ENCODE measurements at regions not wholly inside any gene's neighbourhood (a gene's known extent, or its start where the extent isn't known, plus 50 kb on each side); places are given as distances from the start of the nearest gene placed in this dataset.
"Not testable (repeated sequence)": the region's sequence is repeated elsewhere in the genome, so short reads cannot be mapped to it uniquely, and the experiment has no call there.

DNA sequence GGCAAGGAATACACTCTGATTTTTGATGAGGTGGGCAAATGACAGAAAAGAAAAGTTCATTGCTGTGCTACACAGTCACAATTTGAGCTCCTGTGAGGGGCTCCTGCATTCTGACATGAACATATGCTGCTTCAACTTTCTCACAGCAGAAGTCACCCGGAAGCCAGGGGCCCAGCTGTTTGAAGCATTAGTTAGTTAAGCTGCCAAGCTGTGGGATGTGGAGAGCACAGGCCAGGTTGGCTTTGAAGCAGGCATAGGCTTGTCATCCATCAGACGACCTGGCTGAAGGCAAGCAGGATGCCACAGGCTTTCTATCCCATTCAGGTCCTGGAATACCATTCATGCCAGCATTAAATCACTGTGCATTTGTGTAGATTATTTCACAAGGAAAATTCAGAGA lies 63.1 kb downstream of the MTNR1B start:
- DNase-seq (ENCODE audit: extremely low read depth in 1 of 11, low read depth in 9 of 11, low spot score in 4 of 11), result no peak

DNA sequence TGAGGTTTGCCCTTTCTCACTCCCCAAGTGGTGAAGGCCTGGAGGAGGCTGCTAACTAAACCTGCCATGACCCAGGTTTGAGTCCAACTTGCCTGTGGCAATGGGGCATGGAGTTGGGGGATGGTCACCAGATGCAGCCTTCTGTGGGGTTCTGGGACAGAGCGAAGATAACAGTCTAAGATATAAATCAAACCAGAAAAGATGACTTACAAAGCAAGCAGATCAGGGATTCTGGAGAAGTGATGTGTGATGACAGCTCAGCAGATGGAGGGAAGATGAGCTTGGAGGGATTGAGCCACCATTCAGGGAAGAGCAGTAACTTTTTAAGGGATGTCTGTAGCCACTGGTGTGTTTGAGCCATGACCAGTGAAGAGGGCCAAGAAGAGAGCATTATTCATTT lies 63.6 kb downstream of the MTNR1B start:
- DNase-seq (ENCODE audit: extremely low read depth in 1 of 11, low read depth in 9 of 11, low spot score in 4 of 11), result no peak

DNA sequence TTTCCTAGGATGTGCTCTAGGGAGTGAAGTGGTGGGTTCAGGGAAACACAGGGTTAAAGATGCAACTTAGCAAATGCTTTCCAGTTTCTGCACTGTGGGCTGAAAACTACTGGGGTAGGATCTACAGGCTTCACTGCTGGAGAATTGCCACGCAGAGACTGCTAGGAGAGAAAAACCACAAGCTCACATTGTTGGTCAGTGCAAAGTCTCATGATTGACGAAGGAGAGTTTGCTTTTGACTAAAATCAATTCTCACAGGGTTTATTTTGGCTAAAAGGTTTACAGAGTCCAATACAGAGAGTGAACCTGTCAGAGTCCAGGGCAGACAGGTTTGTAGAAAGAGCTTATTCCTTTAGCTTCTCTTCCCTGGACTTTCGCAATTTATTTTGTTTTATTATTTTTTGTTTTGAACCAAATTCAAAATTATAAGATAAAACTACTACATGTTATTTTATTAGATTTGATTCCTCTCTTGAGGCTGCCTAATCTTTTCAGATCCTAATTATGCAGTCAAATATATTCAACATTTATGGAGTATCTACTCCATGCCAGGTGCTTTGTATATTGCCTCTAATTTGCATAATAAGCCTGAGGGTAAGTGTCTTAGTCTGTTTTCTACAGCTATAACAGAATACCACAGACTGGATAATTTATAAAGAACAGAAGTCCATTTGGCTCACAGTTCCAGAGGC lies 64.7 kb downstream of the MTNR1B start:
- no peak for DNase-seq (ENCODE audit: extremely low read depth in 1 of 11, low read depth in 9 of 11, low spot score in 4 of 11)

DNA sequence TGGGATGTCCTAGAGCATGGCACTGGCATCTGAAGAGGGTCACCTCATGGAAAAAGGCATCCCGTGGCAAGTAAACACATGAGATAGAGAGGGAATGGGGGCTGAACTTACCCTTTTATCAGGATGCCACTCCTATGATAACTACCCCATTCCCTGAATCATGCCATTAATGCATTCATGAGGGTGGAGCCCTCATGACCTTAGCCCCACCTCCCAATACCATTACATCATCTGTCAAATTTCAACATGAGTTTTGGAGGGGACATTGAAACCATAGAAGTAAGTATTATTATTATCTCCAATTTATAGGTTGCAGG lies 65.2 kb downstream of the MTNR1B start:
- DNase-seq (ENCODE audit: extremely low read depth in 1 of 11, low read depth in 9 of 11, low spot score in 4 of 11), result no peak

GRCh38 chr11:93038521-93038920 lies 69.1 kb downstream of the MTNR1B start:
- no peak for DNase-seq (ENCODE audit: extremely low read depth in 1 of 11, low read depth in 9 of 11, low spot score in 4 of 11)

- DNase-seq (ENCODE audit: extremely low read depth in 1 of 11, low read depth in 9 of 11, low spot score in 4 of 11), result no peak
Measured at GRCh38 chr11:93039531-93040240, 70.2 kb downstream of the MTNR1B start.

- DNase-seq (ENCODE audit: extremely low read depth in 1 of 11, low read depth in 9 of 11, low spot score in 4 of 11), result no peak
Measured at GRCh38 chr11:93041682-93042081, 72.2 kb downstream of the MTNR1B start.

- not testable (repeated sequence) for DNase-seq (ENCODE audit: extremely low read depth in 1 of 11, low read depth in 9 of 11, low spot score in 4 of 11)
Measured at GRCh38 chr11:93043186-93043585, 73.7 kb downstream of the MTNR1B start.

GRCh38 chr11:93049740-93050139 lies 80.3 kb downstream of the MTNR1B start:
- no peak for DNase-seq (ENCODE audit: extremely low read depth in 1 of 11, low read depth in 9 of 11, low spot score in 4 of 11)

- DNase-seq (ENCODE audit: extremely low read depth in 1 of 11, low read depth in 9 of 11, low spot score in 4 of 11), result no peak
Measured at GRCh38 chr11:93051186-93051585, 81.7 kb downstream of the MTNR1B start.

DNA sequence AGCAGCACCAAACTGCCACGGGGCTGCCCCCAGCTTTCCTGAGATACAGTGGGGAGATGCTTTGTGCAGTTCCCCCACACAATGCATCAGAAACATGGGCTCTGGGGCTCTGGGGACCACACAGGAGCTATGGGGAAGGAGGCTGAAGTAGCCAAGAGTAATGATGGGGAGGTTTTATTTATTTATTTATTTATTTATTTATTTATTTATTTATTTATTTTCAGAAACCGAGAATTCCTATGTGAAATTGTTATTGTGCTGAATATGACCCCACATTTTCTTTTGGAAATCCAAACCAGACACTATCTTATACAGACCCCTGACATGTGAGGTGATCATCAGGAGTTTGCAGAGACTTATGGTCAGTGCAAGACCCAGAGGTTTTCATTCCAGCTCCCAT lies 84.4 kb downstream of the MTNR1B start:
- DNase-seq (ENCODE audit: extremely low read depth in 1 of 11, low read depth in 9 of 11, low spot score in 4 of 11), result no peak

DNA sequence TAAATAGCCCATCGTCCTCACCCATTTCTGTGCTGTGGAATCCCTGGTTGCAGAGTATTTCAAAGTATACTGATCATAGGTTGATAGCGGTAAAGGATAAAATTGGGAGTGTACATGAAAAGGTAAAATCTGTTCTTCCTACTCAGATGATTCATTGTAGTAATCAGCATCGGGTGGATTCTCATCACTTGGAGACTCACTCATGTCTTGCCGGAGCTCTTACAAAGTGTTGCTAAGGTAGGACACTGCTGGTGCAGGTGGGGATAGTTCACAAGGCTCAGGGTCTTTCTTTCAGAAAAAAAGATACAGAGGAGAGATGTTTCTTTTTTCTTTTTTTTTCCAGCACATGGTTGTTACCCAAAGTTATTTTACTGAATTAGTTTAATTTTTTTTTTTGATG lies 84.8 kb downstream of the MTNR1B start:
- no peak for DNase-seq (ENCODE audit: extremely low read depth in 1 of 11, low read depth in 9 of 11, low spot score in 4 of 11)

DNA sequence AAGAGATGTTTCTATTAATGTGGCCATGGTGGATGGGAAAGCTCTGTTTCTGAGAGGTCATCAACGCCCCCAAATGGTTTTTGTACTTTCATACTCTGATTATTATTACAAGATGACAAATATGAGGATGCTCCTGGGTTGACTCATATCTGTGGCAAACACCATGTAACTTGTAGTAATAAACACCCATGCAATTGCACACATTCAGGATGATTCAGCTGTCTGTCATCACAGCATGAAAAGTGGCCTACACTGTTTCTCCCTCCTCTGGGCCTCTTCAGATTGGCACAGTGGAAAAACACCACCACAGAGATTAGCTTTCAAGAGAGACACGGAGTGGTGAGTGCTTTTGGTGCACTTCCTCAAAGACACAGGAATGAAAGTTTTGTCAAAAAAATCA lies 85.4 kb downstream of the MTNR1B start:
- no peak for DNase-seq (ENCODE audit: extremely low read depth in 1 of 11, low read depth in 9 of 11, low spot score in 4 of 11)

DNA sequence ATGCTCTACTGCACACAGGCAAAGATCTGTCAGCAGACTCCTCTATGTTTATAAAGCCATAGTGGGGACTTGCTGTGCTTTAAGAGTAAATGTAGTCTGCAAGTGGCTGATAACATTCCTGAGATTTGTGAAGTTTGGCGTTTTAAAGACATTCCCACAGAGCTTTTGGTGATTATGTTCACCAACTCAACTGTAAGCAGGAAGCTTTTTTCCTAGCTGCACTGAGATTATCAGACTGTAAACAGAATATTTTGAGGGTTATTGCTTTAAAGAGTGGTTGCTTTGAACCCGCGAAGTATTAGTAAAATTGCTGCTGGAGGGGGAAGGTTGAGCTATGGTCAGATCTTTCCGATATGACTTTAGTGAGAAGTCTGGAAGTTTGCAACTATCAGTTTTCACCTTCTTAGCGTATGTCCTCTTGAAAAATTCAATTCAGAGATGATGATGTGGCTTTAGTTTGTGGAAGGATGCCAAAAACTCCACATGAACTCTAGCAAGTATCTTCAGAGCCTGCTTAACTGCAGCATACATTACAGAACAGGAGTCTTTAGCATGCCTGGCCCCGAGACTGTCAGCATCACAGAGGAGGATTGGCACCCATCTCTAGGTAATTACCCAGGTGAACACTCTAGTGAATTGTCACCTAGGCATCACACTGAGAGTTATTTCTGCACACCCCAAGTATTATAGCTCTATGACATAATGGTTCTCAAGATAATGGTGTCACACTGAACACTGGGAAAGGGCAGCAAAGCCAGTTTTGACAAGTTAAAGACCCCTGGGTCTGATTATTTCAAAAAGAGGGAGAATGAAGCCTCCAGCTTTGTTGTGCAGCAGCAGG lies 89.9 kb downstream of the MTNR1B start:
- peak in 1 of 11 donors; percentile 5 for DNase-seq (ENCODE audit: extremely low read depth in 1 of 11, low read depth in 9 of 11, low spot score in 4 of 11)

GRCh38 chr11:93063086-93063485 lies 93.6 kb downstream of the MTNR1B start:
- DNase-seq (ENCODE audit: extremely low read depth in 1 of 11, low read depth in 9 of 11, low spot score in 4 of 11), result peak in 2 of 11 donors; percentile 4 to 11

DNA sequence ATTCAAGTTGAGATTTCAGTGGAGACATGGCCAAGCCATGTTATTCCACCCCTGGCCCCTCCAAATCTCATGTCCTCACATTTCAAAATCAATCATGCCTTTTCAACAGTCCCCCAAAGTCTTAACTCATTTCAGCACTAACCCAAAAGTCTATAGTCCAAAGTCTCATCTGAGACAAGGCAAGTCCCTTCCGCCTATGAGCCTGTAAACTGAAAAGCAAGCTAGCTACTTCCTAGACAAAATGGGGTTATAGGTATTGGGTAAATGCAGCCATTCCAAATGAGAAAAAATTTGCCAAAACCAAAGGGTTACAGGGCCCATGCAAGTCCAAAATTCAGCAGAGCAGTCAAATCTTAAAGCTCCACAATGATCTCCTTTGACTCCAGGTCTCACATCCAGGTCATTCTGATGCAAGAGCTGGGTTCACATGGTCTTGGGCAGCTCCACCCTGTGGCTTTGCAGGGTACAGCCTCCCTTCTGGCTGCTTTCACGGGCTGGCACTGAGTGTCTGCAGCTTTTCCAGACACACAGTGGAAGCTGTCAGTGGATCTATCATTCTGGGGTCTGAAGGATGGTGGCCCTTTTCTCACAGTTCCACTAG lies 95.7 kb downstream of the MTNR1B start:
- not testable (repeated sequence) for DNase-seq (ENCODE audit: extremely low read depth in 1 of 11, low read depth in 9 of 11, low spot score in 4 of 11)

DNA sequence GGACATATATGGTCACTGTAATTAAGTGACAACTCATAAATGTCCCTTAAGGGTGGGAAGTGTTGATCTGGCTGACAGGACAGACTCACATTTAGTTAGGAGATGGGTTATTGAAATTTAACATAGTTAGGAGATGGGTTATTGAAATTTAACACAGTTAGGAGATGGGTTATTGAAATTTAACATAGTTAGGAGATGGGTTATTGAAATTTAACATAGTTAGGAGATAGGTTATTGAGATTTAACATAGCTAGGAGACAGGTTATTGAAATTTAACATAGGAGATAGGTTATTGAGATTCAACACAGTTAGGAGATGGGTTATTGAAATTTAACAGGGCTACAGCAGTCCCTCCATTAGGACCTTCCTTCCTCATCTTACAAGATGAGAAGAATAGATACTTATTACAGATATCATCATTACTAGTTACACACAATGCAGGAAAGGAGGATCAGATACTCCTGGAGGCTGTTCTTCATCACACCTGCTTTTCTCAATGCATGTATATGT lies 98.5 kb downstream of the MTNR1B start:
- DNase-seq (ENCODE audit: extremely low read depth in 1 of 11, low read depth in 9 of 11, low spot score in 4 of 11), result no peak

DNA sequence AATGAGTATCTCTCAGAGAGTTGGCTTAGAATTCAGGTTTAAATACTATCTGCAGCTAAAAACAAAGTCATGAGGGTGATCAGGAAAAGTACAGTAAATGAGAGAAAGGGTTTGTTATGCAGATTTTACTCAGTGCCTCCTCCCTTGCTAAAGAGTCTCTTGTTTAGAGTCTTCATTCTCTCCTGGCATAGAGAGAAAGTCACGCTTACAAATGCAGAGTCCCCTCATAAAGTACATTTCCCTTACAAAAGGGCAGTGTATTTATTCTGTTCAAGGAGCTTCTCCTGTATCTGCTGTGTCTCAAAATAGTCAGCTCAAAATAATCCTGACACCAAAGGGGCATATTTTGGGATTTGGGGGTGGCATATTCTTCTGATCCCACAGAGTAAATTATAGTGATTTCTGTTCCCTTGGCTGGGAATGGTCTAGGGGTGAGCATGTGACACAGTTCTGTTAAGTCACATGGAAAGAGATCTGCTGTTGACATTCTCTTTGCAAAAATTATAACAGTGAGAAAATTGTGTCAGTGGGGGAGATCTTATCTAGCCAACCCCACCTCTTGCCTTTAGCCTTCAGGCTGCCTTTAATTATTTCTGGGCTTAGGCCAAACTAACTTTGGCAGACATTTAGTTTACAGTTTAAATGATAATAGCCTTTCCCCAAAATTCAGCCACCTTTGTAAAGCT lies 102.9 kb downstream of the MTNR1B start:
- DNase-seq (ENCODE audit: extremely low read depth in 1 of 11, low read depth in 9 of 11, low spot score in 4 of 11), result no peak

- no peak for DNase-seq (ENCODE audit: extremely low read depth in 1 of 11, low read depth in 9 of 11, low spot score in 4 of 11)
Measured at GRCh38 chr11:93073026-93073425, 103.6 kb downstream of the MTNR1B start.
